ENCODE measurements at regions not wholly inside any gene's neighbourhood (a gene's known extent, or its start where the extent isn't known, plus 50 kb on each side); places are given as distances from the start of the nearest gene placed in this dataset.

DNA sequence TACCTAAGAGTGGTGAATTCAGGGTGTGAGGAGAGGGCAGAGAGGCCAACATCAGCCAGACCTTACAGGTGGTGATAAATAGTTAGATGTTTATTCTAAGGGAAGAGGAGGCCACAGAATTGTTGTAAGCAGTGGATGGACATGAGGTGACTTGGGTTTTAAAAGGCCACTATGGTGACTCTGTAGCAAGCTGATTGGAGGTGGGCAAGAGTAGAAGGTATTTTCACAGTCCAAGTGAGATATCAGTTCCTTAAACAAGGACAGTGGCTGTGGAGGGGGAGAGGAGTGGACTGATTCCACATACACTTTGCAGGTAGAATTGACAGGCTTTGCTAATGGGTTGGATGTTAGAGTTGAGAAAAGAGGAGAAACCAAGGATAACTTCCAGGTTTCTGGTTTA lies 60.8 kb upstream of the CLDN14 start:
- H3K4me3 ChIP-seq (ENCODE audit: control insufficient read depth, low read depth, low read length): no peak overlapping the region
- no peak for DNase-seq (ENCODE audit: low read depth)
- TF ChIP-seq, protein P1, sequence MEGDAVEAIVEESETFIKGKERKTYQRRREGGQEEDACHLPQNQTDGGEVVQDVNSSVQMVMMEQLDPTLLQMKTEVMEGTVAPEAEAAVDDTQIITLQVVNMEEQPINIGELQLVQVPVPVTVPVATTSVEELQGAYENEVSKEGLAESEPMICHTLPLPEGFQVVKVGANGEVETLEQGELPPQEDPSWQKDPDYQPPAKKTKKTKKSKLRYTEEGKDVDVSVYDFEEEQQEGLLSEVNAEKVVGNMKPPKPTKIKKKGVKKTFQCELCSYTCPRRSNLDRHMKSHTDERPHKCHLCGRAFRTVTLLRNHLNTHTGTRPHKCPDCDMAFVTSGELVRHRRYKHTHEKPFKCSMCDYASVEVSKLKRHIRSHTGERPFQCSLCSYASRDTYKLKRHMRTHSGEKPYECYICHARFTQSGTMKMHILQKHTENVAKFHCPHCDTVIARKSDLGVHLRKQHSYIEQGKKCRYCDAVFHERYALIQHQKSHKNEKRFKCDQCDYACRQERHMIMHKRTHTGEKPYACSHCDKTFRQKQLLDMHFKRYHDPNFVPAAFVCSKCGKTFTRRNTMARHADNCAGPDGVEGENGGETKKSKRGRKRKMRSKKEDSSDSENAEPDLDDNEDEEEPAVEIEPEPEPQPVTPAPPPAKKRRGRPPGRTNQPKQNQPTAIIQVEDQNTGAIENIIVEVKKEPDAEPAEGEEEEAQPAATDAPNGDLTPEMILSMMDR (IDR thresholded peaks at IDR 0.05; ENCODE audit: control insufficient read depth, insufficient read depth, low read depth, low read length, missing control alignments): no peak

DNA sequence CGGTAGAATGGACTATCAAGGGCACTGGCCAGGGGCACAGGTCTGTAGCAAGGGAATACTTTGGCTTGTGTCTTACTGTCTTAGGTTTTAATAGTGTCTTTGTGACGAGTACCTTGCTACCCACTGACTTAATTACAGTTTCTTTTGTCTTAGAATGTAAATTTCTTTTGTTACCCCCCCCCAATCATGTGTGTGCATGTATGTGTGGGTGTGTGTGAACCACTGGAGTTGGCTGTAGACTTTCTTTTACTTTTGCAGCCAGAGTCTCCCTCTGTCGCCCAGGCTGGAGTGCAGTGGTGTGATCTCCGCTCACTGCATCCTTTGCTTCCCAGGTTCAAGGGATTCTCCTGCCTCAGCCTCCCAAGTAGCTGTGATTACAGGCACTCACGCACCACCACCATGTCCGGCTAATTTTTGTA lies 61.8 kb upstream of the CLDN14 start:
- H3K4me3 ChIP-seq (ENCODE audit: control insufficient read depth, low read depth, low read length): no peak overlapping the region
- TF ChIP-seq, protein P1 (IDR thresholded peaks at IDR 0.05; ENCODE audit: control insufficient read depth, insufficient read depth, low read depth, low read length, missing control alignments): no peak
- no peak for DNase-seq (ENCODE audit: low read depth)

DNA sequence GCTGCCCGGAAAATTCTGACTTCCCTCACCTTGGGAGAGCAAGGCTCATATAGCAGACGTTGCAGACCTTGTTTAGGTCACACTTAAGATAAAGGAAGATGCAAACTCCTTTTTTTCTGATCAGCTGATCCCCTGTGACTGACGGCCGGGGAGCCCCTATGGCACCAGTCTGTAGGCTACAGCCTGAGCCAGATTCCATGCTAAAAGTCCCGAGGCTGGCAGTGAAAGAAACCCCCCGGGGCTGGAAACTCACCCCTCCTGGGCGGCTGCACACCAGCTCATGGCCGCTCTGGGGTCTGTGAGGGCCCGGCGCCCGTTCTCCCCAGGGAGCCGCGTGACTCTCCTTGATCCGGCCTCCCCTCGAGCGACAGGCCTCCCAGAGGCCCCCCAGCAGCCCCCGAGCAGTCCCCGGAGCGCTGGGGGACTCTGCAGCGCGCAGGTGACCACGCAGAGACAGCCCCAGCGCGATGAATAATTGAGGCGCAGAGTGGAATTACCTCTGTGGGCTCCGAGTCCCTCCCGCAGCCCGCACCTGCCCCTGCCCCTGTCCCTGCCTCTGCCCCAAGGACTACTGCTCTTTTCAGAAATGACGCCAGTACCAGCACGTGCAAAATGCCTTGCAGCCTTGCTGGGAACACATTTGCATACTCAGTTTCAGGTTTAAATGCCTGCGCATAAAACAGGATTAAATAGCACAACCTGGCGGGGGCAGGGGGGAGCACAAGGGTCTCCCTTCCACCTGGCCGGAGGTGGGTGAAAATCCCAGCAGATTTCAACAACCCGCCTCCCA lies 62.6 kb upstream of the CLDN14 start:
- TF ChIP-seq, protein P1 (IDR thresholded peaks at IDR 0.05; ENCODE audit: control insufficient read depth, insufficient read depth, low read depth, low read length, missing control alignments): no peak
- H3K4me3 ChIP-seq (ENCODE audit: control insufficient read depth, low read depth, low read length): no peak overlapping the region
- no peak for DNase-seq (ENCODE audit: low read depth)

DNA sequence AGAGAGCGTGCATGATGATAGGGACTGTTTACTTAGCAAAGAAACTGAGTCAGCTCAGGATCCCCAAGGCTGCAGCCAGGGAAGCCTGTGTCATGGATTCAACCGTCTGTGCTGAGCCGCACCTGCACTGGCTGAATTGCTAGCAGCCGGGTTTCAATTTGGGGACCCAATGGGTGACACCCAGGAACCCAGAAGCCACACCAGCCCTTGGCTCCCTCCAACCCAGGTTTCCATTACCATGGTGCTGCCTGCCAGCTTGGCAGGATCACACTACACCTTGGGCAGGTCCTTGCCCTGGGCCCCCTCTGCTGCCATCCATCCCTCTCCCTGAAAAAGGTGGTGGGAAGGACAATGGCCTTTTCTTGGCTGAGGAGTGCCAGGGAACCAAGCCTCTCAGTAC lies 64.0 kb upstream of the CLDN14 start:
- no peak for DNase-seq (ENCODE audit: low read depth)
- TF ChIP-seq, protein P1 (IDR thresholded peaks at IDR 0.05; ENCODE audit: control insufficient read depth, insufficient read depth, low read depth, low read length, missing control alignments): no peak
- no peak overlapping the region for H3K4me3 ChIP-seq (ENCODE audit: control insufficient read depth, low read depth, low read length)

DNA sequence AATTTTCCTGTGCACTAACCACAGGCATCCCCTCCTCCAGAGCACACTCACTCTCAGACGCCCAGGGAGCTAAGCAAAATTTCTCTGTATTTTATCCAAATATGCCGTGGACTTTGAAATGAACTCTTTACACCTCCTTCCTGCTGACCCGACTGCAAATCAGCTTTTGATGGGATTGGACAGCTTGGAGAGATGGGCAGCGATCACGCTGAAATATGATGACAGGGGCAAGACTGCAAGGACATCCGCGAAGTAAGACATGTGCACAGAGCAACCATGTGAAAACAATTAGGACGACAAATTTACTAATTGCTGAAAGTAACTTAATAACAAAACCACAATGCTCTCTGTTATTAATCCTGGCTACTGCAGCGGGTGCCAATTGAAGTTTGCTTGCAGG lies 64.6 kb upstream of the CLDN14 start:
- DNase-seq (ENCODE audit: low read depth): no peak
- TF ChIP-seq, protein P1 (IDR thresholded peaks at IDR 0.05; ENCODE audit: control insufficient read depth, insufficient read depth, low read depth, low read length, missing control alignments): no peak

DNA sequence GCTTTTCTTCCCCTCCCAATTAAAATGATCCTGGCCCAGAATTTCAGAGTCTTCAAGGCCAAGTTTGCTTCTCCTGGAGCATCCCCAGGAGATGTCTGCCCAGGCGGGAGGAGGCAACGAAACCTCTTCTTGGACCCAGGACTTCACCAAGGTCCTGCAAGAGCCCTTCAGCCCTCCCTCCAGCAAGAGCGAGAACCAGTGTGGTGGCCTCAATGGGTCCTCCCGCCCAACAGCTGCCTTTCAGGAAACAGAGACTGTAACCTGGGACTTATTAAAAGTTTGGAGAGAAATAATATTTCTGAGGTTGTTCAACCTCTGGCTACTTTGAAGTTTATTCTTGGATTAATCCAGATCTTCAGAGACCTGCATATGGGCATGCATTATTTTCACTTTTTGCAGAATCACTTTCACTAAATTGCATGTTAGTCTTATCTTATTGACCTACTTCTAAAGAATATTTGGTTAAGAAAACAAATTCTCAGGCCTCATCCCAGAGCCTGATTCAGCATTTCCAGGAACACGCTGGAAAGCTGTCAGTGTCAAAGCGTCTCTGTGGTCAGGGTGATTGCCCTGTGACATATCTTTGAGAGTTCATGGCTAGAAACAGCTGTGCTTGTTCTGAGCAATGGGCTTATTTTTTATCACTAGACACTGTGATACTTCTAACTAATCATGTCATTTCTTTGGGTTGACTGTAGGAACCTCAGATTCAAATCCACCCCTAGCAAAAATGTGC lies 66.0 kb upstream of the CLDN14 start:
- no peak for DNase-seq (ENCODE audit: low read depth)
- H3K4me3 ChIP-seq (ENCODE audit: control insufficient read depth, low read depth, low read length): no peak overlapping the region
- TF ChIP-seq, protein P1 (IDR thresholded peaks at IDR 0.05; ENCODE audit: control insufficient read depth, insufficient read depth, low read depth, low read length, missing control alignments): no peak

More for the DNA sequence above, 64.6 kb upstream of the CLDN14 start:
- H3K4me3 ChIP-seq (ENCODE audit: control insufficient read depth, low read depth, low read length): no peak overlapping the region
